Dermis blood vessel endothelial cell (primary cell): ENCODE measurements at regions not wholly inside any gene's neighbourhood (a gene's known extent, or its start where the extent isn't known, plus 50 kb on each side); places are given as distances from the start of the nearest gene placed in this dataset.

ENCODE experiments used
- DNase-seq: peaks from one replicate; pipeline ENCODE4 v3.0.0; 2010

- no peak for DNase-seq
Measured at GRCh38 chr20:39602649-39603048, 640.5 kb downstream of the DHX35 start.

DNA sequence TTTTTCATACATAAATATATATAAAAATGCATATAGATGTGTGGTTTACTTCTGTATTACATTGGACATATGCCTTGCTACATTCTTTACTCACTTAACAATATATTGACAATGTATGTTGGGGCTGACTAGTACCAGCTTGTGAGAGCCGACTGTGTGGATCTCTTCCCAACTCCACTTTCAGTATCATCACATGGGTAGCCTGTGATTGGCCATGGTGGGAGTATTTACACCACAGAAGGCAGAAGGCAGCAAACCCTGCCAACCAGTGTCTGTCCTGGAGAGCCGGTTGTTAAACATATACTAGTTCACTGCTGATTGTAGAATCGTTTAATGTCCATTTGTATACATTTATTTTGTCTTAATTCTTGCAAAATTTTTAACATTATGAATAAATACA is 638.7 kb downstream of the DHX35 start:
- DNase-seq = no peak

DNA sequence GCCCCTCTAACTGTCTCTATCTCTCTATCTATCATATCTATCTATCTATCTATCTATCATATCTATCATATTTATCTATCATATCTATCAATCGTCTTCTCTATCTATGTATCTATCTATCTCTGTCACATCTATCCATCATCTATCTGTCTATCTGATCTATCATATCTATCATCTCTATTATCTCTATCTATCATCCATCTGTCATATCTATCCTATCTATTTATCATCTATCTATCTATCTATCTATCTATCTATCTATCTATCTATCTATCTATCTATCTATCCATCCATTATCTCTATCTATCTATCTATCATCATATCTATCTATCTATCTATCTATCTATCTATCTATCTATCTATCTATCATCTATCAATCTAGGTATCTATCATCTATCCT is 638.0 kb downstream of the DHX35 start:
- no peak for DNase-seq

- DNase-seq = no peak
Measured at GRCh38 chr20:39596554-39596953, 634.4 kb downstream of the DHX35 start.

DNA sequence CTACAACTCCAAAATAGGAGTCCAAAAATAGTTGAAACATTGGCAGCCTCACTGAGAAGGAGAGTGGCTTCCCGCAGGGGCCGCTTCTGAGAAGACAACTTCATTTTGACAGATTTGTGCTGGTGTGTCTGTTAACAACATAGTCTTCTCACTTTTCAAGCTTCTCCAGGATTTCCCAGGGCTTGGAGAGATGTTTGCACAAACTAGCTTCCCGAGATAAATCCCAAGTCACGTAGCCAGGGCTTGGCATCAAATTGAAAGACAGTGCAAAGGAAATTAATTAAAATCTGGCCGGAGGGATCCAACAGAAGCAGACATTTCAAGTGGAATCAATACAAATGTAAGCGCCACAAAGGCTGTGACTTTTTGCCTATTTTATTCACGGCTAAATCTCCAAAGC is 630.2 kb downstream of the DHX35 start:
- DNase-seq = no peak

DNA sequence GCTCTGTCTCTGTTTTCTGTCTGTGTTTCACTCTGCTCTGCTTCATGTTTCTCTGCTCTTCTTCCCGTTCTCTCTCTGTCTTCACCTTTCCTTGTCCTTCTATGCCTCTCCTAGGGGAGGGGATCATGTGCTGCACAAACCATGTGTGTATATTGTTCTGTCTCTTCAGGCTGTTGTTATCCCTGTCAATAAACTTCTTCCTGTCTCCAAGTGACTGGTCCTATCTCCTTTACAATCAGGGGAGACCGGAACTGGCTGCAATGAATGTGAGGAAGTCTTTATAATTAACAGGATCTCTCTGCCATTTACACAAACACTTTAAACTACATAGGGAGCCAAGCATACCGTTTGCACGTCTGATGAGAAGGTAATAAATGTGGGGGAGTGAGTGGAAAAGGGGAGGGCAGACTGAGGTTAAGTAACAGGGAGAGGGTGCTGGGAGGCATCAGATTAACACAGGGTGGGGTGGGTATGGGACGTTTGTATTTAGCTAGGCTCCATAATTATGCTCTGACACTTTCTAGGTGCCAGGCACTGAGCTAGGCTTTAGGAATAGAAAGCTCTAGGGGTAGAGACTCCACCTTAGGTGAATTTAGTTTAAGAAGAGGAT is 626.1 kb downstream of the DHX35 start:
- peak; percentile 79 for DNase-seq

DNA sequence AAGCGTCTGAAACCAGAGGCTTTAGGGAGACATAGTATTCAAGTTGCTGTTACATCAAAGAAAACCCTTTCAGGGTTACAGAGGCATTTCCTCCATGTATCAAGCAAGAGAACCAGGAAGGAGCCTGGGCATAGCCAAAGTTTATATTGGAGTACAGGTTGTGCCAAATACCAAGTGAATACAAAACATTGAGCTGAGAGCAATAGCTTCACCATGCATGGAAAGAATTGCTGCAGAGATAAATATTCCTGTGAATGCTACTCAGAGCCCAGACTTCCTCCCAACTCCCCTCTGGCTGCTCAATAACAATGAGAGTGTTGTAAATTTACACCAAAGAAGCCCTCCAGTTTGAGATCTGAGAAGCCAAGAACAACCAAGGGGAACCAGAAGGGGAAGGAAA is 618.9 kb downstream of the DHX35 start:
- DNase-seq = peak; percentile 32

DNA sequence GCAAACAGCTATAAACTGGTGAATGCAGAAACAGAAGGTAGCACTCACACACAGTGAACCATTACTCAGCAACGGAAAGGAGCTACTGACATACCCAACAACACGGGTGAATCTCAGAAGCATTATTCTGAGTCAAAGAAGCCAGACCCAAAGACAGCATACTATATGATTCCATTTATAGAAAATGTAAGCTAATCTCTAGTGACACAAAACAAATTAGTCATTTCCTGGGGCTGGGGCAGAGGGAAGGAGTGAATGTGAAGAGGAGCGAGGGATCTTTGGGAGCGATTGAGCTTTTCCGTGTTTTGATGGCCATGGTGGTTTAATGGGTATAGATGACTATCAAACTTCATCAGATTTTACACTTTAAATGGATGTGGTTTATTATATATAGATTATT is 614.6 kb downstream of the DHX35 start:
- DNase-seq = no peak

DNA sequence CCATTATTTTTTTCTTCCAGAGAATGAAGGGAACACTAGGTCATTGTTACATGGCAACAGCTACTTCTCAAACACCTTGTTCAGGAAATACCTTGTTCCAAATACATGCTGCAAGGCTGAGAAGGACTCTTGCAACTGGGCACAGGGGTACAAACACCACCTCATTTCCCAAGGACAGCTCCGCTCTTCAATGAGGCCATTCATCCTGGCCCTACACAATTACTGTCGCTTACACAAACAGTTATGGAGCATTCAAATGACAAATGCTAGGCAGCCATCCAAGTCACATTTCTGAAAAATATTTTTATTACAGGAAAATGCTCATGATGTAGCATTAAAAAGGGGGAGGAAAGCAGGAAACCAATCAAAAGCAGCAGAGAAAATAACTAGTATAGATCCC is 611.9 kb downstream of the DHX35 start:
- peak; percentile 28 for DNase-seq

GRCh38 chr20:39571171-39571570 is 609.0 kb downstream of the DHX35 start:
- DNase-seq = no peak

GRCh38 chr20:39568109-39568508 is 606.0 kb downstream of the DHX35 start:
- no peak for DNase-seq

DNA sequence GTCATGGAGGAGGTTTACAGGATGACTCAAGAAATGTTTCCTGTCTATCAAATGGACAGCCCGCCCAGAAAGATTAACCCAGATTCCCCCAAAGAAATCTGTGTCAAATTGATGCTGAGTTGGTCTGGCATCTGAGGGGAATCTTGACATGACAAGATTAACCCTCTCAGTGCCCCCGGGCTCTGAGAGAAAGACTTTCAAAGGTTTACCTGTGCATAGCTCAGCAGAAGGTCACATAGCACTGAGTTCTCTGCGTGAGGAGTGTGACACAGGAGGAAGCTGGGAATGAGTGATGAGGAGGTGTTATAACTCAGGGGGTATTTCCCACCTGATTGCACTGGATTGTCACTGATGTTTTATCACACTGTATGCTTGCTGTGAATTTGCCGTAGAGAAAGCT is 601.2 kb downstream of the DHX35 start:
- no peak for DNase-seq

DNA sequence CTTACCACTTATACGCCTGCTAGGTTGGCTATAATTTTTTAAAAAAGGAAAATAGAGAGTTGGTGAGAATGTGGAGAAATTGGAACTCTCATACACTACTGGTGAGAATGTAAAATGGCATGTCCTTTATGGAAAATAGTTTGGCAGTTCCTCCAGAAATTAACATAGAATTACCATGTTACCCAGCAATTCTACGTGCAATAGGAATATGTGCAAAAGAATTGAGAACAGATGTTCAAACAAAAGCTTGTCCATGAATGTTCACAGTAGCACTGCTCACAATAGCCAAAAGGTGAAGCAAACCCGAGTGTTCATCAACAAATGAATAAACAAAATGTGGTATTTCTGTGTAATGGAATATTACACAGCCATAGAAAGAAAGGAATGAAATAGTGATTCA is 592.2 kb downstream of the DHX35 start:
- DNase-seq = no peak

GRCh38 chr20:39553120-39553519 is 591.0 kb downstream of the DHX35 start:
- no peak for DNase-seq

- no peak for DNase-seq
Measured at GRCh38 chr20:39549733-39550132, 587.6 kb downstream of the DHX35 start.

- no peak for DNase-seq
Measured at GRCh38 chr20:39547546-39548408, 585.6 kb downstream of the DHX35 start.

- no peak for DNase-seq
Measured at GRCh38 chr20:39541136-39541803, 579.1 kb downstream of the DHX35 start.

- DNase-seq = no peak
Measured at GRCh38 chr20:39538317-39538716, 576.2 kb downstream of the DHX35 start.

- DNase-seq = no peak
Measured at GRCh38 chr20:39535301-39535700, 573.2 kb downstream of the DHX35 start.

DNA sequence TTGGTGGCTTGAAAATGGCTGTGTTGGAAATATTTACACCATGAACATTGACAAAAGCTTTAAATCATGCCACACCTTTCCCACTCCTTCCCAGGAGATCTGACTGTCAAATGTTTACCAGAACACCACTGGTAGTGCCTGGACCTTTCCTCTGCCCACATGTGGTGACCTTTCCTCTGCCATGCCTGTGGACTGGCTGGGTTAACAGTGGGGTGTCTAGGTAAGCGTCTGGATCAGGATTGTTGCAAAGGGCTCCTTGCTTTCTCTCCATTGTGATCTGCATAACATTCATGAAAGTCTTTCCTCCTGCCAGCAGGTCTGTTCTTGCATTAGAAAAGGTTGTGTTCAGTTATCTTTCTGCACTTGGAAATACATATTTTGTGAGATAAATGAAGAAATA is 572.7 kb downstream of the DHX35 start:
- no peak for DNase-seq

DNA sequence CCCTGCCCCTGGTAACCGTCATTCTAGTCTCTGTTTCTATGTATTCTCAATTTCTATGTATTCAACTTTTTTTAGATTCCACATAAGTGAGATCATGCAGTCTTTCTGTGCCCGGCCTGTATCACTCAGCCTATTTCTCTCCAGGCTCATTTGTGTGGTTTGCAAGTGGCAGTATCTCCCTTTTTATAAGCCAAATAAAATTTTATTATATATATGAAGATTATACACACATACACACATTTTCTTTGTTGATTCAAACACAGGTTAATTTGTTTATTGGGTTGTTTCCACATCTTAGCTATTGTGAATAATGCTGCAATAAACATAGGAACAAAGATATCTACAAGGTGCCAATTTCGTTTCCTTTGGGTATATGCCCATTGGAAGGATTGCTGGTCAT is 571.7 kb downstream of the DHX35 start:
- DNase-seq = no peak

- no peak for DNase-seq
Measured at GRCh38 chr20:39532205-39532604, 570.1 kb downstream of the DHX35 start.

- DNase-seq = no peak
Measured at GRCh38 chr20:39528436-39528835, 566.3 kb downstream of the DHX35 start.

- DNase-seq = no peak
Measured at GRCh38 chr20:39524371-39524911, 562.3 kb downstream of the DHX35 start.
